Activated CD8-positive, alpha-beta memory T cell treated with anti-CD3 and anti-CD28 coated beads, Interleukin-2, amount 50 U/mL, for 1 hour (primary cell): ENCODE measurements at regions not wholly inside any gene's neighbourhood (a gene's known extent, or its start where the extent isn't known, plus 50 kb on each side); places are given as distances from the start of the nearest gene placed in this dataset.
"Not testable (repeated sequence)": the region's sequence is repeated elsewhere in the genome, so short reads cannot be mapped to it uniquely, and the experiment has no call there.

Experiments used
- DNase-seq: peaks from one replicate; pipeline ENCODE4 v3.0.0-alpha.2; 2020; ENCODE audit errors: extremely low read depth

DNA sequence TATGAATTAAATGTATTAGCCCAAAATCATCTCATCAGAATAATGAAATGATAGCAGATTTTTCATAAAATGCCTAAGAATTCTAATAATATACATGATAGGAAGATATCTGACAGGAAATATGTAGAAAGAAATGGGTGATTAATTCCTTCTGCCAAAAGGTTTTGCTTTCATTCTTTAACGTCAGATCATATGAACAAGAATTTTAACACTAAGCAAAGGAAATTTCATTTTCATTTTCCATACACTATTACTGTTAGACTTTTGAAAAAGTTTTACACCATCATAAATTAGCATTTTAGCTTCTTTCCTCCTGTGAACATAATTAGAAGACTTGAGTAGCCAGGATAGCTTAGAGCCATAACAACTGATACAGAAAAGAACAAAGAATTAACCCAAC, 1099.9 kb downstream of the NSUN3 start:
- DNase-seq, result no peak

- no peak for DNase-seq
These were observed 1104.9 kb downstream of the NSUN3 start for GRCh38 chr3:95167748-95168147.

- DNase-seq, result no peak
These were observed 1105.7 kb downstream of the NSUN3 start for GRCh38 chr3:95168526-95168925.

DNA sequence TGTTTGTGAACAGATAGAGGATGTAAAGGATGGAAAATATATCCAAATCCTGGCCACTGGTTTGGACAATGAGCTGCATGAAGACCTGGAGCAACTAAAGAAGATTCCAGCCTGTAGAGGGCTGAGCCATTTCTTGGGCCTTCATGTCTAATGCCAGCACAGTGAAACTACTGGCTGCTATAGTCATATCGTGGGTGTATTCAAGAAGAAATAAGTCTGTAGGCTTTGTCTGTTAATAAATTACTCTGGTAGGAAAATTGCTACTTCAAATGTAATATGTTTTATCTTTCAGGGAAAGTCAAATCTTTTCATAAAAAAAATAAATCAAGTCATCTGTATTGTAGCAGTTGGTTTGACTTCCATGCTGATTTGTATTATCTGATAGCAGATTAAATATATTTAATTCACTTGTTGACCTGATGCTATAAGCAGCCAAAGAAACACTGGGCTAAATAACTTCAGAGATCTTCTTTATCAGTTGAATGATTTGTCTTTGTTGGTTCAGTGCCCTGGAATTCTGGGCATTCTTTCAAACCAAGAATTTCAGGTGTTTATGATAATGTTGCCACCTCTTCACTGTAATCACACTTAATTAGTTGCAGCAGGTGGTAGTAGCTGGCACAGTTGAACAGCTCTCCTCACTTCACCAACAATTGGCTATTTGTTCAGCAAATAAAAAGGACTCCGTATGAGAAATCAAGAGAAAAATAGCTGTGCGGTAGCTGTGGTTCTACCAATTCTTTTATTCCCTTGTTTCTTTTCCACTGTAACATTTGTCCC, 1109.5 kb downstream of the NSUN3 start:
- DNase-seq, result no peak

DNA sequence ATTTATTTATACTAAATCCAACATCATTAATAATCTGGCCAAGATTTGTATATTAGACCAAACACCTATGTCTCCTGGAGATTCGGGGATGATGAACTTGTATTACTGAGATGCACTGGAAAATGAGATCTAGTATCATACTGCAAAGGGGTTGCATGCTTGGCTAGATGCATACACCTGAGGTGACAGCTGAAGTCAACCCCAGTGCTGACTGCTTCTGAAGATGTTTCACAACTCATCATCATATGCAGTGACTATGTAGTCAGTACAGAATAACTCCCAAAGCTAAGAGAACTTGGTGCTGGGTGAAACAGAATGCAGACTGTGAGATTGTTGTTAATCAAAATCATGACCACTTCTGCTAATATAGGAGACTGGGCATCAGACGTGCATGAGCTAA, 1114.2 kb downstream of the NSUN3 start:
- no peak for DNase-seq

DNA sequence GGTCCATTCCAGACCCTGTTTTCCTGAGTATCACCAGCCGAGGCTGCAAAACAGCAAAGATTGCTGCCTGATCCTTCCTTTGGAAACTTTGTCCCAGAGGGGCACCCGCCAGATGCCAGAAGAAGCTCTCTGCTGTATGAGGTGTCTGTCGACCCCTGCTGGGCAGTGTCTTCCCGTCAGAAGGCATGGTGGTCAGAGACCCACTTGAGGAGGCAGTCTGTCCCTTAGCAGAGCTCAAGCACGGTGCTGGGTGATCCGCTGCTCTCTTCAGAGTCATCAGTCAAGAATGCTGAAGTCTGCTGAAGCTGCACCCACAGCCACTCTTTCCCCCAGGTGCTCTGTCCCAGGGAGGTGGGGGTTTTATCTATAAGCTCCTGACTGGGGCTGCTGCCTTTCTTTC, 1121.2 kb downstream of the NSUN3 start:
- DNase-seq, result no peak

DNA sequence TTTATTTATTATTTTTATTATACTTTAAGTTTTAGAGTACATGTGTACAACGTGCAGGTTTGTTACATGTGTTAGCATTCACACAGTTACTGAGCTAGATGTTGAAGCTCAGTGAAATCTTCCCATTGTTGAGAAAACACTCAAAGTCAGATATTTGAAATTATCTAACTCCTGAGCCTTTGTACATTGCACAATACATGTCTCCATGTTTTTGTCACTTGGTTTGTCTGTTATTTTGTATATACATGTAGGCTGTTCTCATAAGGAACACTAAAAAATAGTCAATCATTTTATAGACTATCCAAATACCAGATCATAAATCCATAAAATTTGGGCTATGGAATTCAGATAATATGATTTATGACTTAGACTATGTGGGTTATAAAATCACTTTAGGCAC, 1126.5 kb downstream of the NSUN3 start:
- DNase-seq, result no peak

GRCh38 chr3:95197661-95198060, 1134.8 kb downstream of the NSUN3 start:
- DNase-seq, result no peak

- no peak for DNase-seq
These were observed 1137.5 kb downstream of the NSUN3 start for GRCh38 chr3:95200384-95200783.

DNA sequence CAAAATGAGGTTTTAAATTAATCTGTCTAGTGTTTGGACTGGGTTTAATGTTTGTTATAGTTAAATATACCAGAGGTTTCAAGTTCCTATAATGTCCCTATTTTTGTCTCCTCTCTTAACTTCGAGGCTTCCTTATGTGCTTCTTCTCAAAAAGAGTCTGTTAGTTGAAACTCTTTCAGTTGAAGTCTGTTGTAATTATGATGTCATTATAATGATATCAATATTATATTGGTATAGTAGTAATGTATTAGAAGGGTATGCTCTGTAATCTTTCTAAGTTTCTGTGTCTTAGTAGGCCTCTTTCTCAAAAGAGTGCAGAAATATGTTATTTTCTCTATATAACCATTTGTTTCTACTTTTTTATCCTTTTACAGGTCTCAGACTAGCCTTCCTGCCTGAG, 1148.0 kb downstream of the NSUN3 start:
- DNase-seq, result no peak

DNA sequence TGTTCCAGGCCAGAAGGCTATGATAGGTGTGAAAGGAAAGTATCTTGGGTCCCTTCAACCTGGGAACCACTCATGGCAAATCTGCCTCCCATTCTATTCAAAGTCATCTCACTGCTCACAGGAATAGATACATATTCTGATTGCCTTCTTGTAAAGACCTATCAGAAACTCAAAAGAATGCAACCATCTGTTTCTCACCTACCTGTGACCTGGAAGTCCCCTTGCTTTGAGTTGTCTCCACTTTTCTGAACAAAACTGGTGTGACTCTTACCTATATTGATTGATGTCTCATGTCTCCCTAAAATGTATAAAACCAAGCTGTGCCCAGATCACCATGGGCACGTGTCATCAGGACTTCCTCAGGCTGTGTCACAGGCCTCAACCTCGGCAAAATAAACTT, 1149.3 kb downstream of the NSUN3 start:
- DNase-seq, result no peak

- no peak for DNase-seq
These were observed 1152.6 kb downstream of the NSUN3 start for GRCh38 chr3:95215437-95215957.

DNA sequence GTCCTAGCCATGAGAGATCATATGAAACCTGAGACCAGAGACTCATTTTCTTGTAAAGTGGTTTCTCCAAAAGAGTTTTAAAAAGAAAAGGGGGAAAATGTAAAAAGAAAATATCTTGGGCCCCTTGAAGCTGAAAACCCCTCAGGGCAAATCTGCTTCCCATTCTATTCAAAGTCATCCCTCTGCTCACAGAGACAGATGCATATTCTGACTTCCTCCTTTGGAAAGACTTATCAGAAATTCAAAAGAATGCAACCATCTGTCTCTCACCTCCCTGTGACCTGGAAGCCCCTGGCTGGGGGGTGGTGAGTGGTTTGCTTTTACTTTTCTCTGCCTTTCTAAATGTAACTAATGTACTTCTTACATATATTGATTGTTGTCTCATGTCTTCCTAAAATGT, 1154.8 kb downstream of the NSUN3 start:
- no peak for DNase-seq

DNA sequence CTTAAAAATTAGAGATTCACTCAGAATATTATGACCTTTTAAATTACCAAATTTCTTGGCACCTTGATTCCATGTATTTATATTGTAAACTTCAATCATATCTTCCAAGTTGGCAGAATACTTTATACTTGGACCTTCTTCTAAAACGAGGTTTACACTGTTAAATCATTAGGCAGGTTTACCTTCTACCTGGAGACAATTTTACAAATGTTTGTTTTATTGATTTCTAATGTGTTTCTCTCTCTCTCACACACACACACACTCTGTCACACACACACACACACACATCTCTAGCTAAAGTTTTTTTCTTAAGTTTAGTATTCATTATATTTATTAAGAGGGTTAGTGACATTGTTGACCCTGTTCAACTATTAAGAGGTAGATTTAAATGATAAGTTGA, 1155.6 kb downstream of the NSUN3 start:
- no peak for DNase-seq

- DNase-seq, result no peak
These were observed 1163.6 kb downstream of the NSUN3 start for GRCh38 chr3:95226437-95226836.

- no peak for DNase-seq
These were observed 1164.2 kb downstream of the NSUN3 start for GRCh38 chr3:95227092-95227491.

DNA sequence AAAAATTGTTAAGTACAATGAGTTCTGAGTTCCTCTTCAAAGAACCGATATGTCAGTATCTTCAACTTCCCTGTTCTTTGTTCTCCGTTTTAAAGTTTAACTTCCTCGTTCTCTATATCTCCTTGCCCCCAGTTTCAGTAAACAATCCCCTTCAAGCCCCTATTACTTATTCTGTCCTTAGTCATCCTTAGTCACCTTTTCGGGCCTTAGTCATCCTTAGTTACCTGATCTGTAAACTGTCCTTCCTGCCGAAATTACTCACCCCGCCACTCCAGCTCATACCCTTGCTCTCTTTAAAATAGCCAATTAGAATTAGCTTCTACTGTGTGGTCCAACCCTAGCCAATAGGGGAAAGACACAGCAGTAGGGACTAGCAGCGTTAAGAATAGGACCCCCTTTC, 1165.6 kb downstream of the NSUN3 start:
- DNase-seq, result no peak

- DNase-seq, result no peak
These were observed 1173.1 kb downstream of the NSUN3 start for GRCh38 chr3:95235916-95236315.

DNA sequence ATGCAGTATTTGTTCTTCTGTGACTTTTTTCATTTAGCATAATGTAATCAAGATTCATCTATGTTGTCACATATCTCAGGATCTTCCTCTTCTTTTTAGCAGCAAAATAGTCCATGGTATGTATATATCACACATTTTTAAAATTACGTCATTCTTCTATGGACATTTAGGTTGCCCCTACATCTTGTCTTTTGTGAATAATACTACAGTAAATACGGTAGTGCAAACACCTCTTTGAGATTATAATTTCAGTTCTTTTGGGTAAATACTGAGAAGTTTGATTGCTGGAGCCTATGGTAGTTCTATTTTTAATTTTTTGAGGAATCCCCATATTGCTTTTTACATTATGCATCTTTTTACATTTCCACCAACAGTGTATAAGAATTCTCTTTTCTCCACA, 1174.9 kb downstream of the NSUN3 start:
- no peak for DNase-seq

GRCh38 chr3:95240395-95240794, 1177.5 kb downstream of the NSUN3 start:
- DNase-seq, result no peak

GRCh38 chr3:95241256-95241655, 1178.4 kb downstream of the NSUN3 start:
- not testable (repeated sequence) for DNase-seq

GRCh38 chr3:95246413-95246812, 1183.6 kb downstream of the NSUN3 start:
- no peak for DNase-seq

- DNase-seq, result no peak
These were observed 1191.2 kb downstream of the NSUN3 start for GRCh38 chr3:95254061-95254460.

DNA sequence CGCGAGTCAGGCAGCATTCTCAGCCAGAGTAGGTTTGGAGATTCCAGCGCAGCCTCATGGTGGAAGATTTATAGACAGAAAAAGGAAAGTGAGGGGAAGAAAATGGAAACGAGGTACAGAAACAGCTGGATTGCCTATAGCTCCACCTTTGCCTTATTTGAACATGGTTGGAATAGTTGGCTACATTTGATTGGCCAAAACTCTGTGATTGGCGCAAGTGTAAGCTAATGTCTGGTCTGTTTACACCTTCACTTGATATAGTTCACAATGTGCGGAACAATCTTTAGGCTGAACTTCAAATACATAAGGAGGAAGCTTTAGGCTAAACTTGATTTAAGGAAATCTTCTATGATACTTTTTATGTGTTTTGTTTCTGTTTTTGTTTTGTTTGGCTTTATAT, 1191.9 kb downstream of the NSUN3 start:
- no peak for DNase-seq
